Endothelial cell of umbilical vein (primary cell): ENCODE measurements at regions not wholly inside any gene's neighbourhood (a gene's known extent, or its start where the extent isn't known, plus 50 kb on each side); places are given as distances from the start of the nearest gene placed in this dataset.

ENCODE experiments used
- BruUV-seq: library from RNA; stranded (reverse); fragments of 400-500 nt; replicated peaks from 2 replicates; lab custom pipeline; 2021; lab: Mats Ljungman, UMichigan
- CTCF ChIA-PET: fragments of 300-600, 350-600 bp; sonication (Branson Sonifier 250); formaldehyde crosslinking; loops from one replicate; lab custom pipeline; 2021; ENCODE audit warnings: antibody characterized with exemption, inconsistent platforms; lab: Charles Lee
- POLR2A ChIA-PET: fragments of 300-600, 350-600 bp; sonication (Branson Sonifier 250); formaldehyde crosslinking; loops from one replicate; lab custom pipeline; 2021; ENCODE audit warnings: antibody characterized with exemption, inconsistent platforms; lab: Charles Lee
- DNase-seq: peaks from one replicate; pipeline ENCODE4 v3.0.0-alpha.2; 2011; ENCODE audit warnings: low read depth, low spot score
- FAIRE-seq: peaks from 2 replicates; lab custom pipeline; 2011; peaks lifted over from hg19 to GRCh38; lab: Jason Lieb, UNC
- H2AFZ ChIP-seq: 2 replicates; pipeline ENCODE4 v1.6.0; 2012; ENCODE audit warnings: low read depth, low read length, control low read depth, inconsistent platforms
- H3K27ac ChIP-seq: 2 replicates; pipeline ENCODE4 v1.5.1; 2011; ENCODE audit warnings: low read depth, mild to moderate bottlenecking, control low read depth, low read length, moderate library complexity; ENCODE audit not compliant: insufficient read depth
- H3K27me3 ChIP-seq, 2 experiments: 2 replicates each; pipeline versions ENCODE4 v1.6.0 to v1.6.1; 2011; ENCODE audit warnings: low read length in 2 of 2, mixed read lengths in 1 of 2; ENCODE audit not compliant: control insufficient read depth in 2 of 2, insufficient read depth in 2 of 2
- H3K36me3 ChIP-seq, 2 experiments: 2 replicates in 1 of 2; 3 replicates in 1 of 2; pipeline ENCODE4 v1.5.1; 2011; ENCODE audit warnings: low read length in 2 of 2, mild to moderate bottlenecking in 1 of 2, moderate library complexity in 1 of 2; ENCODE audit not compliant: control insufficient read depth in 2 of 2, insufficient read depth in 2 of 2; ENCODE audit errors: extremely low read depth in 1 of 2
- H3K4me1 ChIP-seq: 3 replicates; pipeline ENCODE4 v1.5.1; 2011; ENCODE audit warnings: mild to moderate bottlenecking, low read length; ENCODE audit not compliant: control insufficient read depth, insufficient read depth; ENCODE audit errors: extremely low read depth
- H3K4me2 ChIP-seq: 2 replicates; pipeline ENCODE4 v1.6.1; 2011; ENCODE audit warnings: low read length, control low read depth, mixed read lengths; ENCODE audit not compliant: insufficient read depth
- H3K4me3 ChIP-seq, 3 experiments: fragments of 200-600 bp in 1 of 3; sonication (generic), shearing (Covaris generic) in 1 of 3; replicated peaks in 1 of 3; 2 replicates each; pipeline ENCODE4 v1.5.1; 2011 to 2016; ENCODE audit warnings: control low read depth in 3 of 3, low read length in 3 of 3, mild to moderate bottlenecking in 2 of 3, inconsistent platforms in 1 of 3, low read depth in 1 of 3, moderate library complexity in 1 of 3; ENCODE audit not compliant: insufficient read depth in 1 of 3
- H3K79me2 ChIP-seq: 2 replicates; pipeline ENCODE4 v1.6.0; 2012; ENCODE audit warnings: low read length, inconsistent platforms; ENCODE audit not compliant: control insufficient read depth, insufficient read depth
- H3K9ac ChIP-seq: replicated peaks from 2 replicates; pipeline ENCODE3; 2011; ENCODE audit warnings: low read length, control low read depth; ENCODE audit not compliant: insufficient read depth; ENCODE audit errors: extremely low read depth
- H3K9me1 ChIP-seq: replicated peaks from 3 replicates; pipeline ENCODE4 v1.6.0; 2011; ENCODE audit warnings: mild to moderate bottlenecking, low read length; ENCODE audit not compliant: control insufficient read depth, insufficient read depth; ENCODE audit errors: extremely low read depth
- H3K9me3 ChIP-seq: replicated peaks from 2 replicates; pipeline ENCODE4 v1.5.1; 2012; ENCODE audit warnings: low read length, inconsistent platforms; ENCODE audit not compliant: control insufficient read depth, insufficient read depth
- H4K20me1 ChIP-seq: replicated peaks from 2 replicates; pipeline ENCODE3; 2011; ENCODE audit warnings: mild to moderate bottlenecking, low read length; ENCODE audit not compliant: control insufficient read depth, insufficient read depth; ENCODE audit errors: extremely low read depth
- EZH2 ChIP-seq: IDR thresholded peaks from 2 replicates; pipeline ENCODE4 v1.6.1; 2012; ENCODE audit warnings: borderline replicate concordance, low read depth, mild to moderate bottlenecking, moderate library complexity, low read length, inconsistent platforms; ENCODE audit not compliant: severe bottlenecking
- FOS ChIP-seq: IDR thresholded peaks from 2 replicates; pipeline ENCODE4 v1.6.1; 2011; ENCODE audit warnings: mild to moderate bottlenecking, low read length, moderate library complexity, borderline replicate concordance; ENCODE audit not compliant: insufficient read depth
- GATA2 ChIP-seq: IDR thresholded peaks from 2 replicates; pipeline ENCODE4 v1.7.0; 2011; ENCODE audit warnings: low read depth, mild to moderate bottlenecking, moderate library complexity, mixed read lengths, low read length; ENCODE audit not compliant: insufficient read length, insufficient read depth
- JUN ChIP-seq: IDR thresholded peaks from 2 replicates; pipeline ENCODE4 v1.6.1; 2011; ENCODE audit warnings: borderline replicate concordance, low read depth; ENCODE audit not compliant: insufficient read length, insufficient read depth
- MYC ChIP-seq: IDR thresholded peaks from one replicate; pipeline ENCODE4 v1.6.1; 2011; ENCODE audit warnings: mild to moderate bottlenecking, low read depth, low read length
- POLR2A ChIP-seq: IDR thresholded peaks from 2 replicates; pipeline ENCODE4 v1.6.1; 2012; ENCODE audit warnings: low read depth, mild to moderate bottlenecking, control low read depth, low read length
- POLR2AphosphoS5 ChIP-seq: IDR thresholded peaks from 2 replicates; pipeline ENCODE4 v1.6.1; 2012; ENCODE audit warnings: low read depth, mild to moderate bottlenecking, control low read depth, low read length, moderate library complexity; ENCODE audit not compliant: insufficient read depth
- dilution Hi-C: fragments of 300-500 bp; cut with MboI; formaldehyde crosslinking; loops from one replicate; pipeline ENCODE4 v1.15.0; 2019; ENCODE audit warnings: low sequenced_read_pairs; ENCODE audit not compliant: extremely low pct_ligation_motif_present
- intact Hi-C: fragments of 100-400 bp; cut with micrococcal nuclease; formaldehyde crosslinking; loops from one replicate; pipeline ENCODE4 v1.10.0; 2022
- TF ChIP-seq, protein P1 (sequence below): IDR thresholded peaks from 2 replicates; pipeline ENCODE4 v1.6.1; 2011; ENCODE audit not compliant: insufficient read depth, insufficient read length
- TF ChIP-seq, protein P2 (sequence below), 2 donors: IDR thresholded peaks; 1 replicate in 1 of 2; 2 replicates in 1 of 2; pipeline ENCODE4 v1.5.1; 2011; ENCODE audit warnings: low read length in 2 of 2, mild to moderate bottlenecking in 2 of 2, moderate library complexity in 2 of 2, control low read depth in 1 of 2, inconsistent platforms in 1 of 2, low read depth in 1 of 2; ENCODE audit not compliant: insufficient read depth in 1 of 2; ENCODE audit errors: extremely low read depth in 1 of 2

DNA sequence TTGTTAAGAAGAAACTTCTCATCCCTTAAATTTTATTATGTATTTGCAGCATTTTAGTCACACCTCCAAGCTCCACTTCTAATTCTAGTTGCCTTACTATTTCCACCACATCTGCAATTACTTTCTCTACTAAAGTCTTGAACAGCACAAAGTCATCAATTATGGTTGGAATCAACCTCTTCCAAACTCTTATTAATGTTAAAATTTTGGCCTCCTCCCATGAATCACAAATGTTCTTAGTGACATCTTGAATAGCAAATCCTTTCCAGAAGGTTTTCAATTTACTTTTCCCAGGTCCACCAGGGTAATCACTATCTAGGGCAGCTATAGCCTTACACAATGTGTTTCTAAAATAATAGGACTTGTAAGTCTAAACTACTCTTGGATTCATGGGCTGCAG lies 126.3 kb upstream of the POM121L12 start:
- DNase-seq (no peak), FAIRE-seq (no peak)
- no peak overlapping the region for H3K27ac ChIP-seq
- no peaks in the 10 kb centered on the region for H3K9me3 ChIP-seq
- ChIA-PET CTCF (no interaction called here), POLR2A (no interaction called here)
- no peaks in the 10 kb centered on the region for H3K27me3 ChIP-seq
- H2AFZ ChIP-seq, result no peak overlapping the region
- H3K9ac ChIP-seq, result no peak overlapping the region
- H3K79me2 ChIP-seq, result no peaks in the 10 kb centered on the region
- intact Hi-C loops, result loop anchor here (10.0 kb wide), 1 partner anchor 1474 kb away; no protein-coding TSS in a partner anchor
- H3K9me1 ChIP-seq, result no peaks in the 10 kb centered on the region
- TF ChIP-seq EZH2 (no peak), FOS (no peak), MYC (no peak), POLR2A (no peak), GATA2 (no peak), JUN (no peak), POLR2AphosphoS5 (no peak)
- TF ChIP-seq, protein P1, sequence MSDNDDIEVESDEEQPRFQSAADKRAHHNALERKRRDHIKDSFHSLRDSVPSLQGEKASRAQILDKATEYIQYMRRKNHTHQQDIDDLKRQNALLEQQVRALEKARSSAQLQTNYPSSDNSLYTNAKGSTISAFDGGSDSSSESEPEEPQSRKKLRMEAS, result no peak
- TF ChIP-seq, protein P2, sequence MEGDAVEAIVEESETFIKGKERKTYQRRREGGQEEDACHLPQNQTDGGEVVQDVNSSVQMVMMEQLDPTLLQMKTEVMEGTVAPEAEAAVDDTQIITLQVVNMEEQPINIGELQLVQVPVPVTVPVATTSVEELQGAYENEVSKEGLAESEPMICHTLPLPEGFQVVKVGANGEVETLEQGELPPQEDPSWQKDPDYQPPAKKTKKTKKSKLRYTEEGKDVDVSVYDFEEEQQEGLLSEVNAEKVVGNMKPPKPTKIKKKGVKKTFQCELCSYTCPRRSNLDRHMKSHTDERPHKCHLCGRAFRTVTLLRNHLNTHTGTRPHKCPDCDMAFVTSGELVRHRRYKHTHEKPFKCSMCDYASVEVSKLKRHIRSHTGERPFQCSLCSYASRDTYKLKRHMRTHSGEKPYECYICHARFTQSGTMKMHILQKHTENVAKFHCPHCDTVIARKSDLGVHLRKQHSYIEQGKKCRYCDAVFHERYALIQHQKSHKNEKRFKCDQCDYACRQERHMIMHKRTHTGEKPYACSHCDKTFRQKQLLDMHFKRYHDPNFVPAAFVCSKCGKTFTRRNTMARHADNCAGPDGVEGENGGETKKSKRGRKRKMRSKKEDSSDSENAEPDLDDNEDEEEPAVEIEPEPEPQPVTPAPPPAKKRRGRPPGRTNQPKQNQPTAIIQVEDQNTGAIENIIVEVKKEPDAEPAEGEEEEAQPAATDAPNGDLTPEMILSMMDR (IDR thresholded peaks at IDR 0.05; ENCODE audit: extremely low read depth in 1 of 2, insufficient read depth in 1 of 2, low read depth in 1 of 2, low read length in 2 of 2), result no peak
- no peaks in the 10 kb centered on the region for H3K36me3 ChIP-seq
- dilution Hi-C loops, result no loop called here
- no peaks in the 10 kb centered on the region for H3K4me1 ChIP-seq
- no peak overlapping the region for H3K4me2 ChIP-seq
- BruUV-seq, result no TSS peak
- H3K4me3 ChIP-seq, result no peak overlapping the region
- H4K20me1 ChIP-seq, result no peaks in the 10 kb centered on the region
